IMR-90 (cell line): ENCODE measurements at regions not wholly inside any gene's neighbourhood (a gene's known extent, or its start where the extent isn't known, plus 50 kb on each side); places are given as distances from the start of the nearest gene placed in this dataset.

Experiments
- CTCF ChIP-seq: conservative IDR thresholded peaks from 2 replicates; pipeline ENCODE4 v1.5.1; 2012; ENCODE audit warnings: mild to moderate bottlenecking, low read depth, low read length, improper control_type of control experiment
- POLR2A ChIP-seq: IDR thresholded peaks from 2 replicates; pipeline ENCODE4 v1.6.1; 2012; ENCODE audit warnings: mild to moderate bottlenecking, low read depth, low read length

GRCh38 chr15:95290176-95290974 is 1040.1 kb upstream of the NR2F2 start:
- TF ChIP-seq POLR2A (no peak), CTCF (no peak)
